ENCODE measurements at regions not wholly inside any gene's neighbourhood (a gene's known extent, or its start where the extent isn't known, plus 50 kb on each side); places are given as distances from the start of the nearest gene placed in this dataset.
"Not testable (repeated sequence)": the region's sequence is repeated elsewhere in the genome, so short reads cannot be mapped to it uniquely, and the experiment has no call there.

- FAIRE-seq, result no peak
These were observed 111.6 kb downstream of the MAGEE2 start for GRCh38 chrX:75673468-75673867.

GRCh38 chrX:75655627-75656026 is 129.4 kb downstream of the MAGEE2 start:
- no peak for FAIRE-seq

- FAIRE-seq, result no peak
These were observed 127.0 kb upstream of the ZDHHC15 start for GRCh38 chrX:75649829-75650228.

- no peak for FAIRE-seq
These were observed 126.2 kb upstream of the ZDHHC15 start for GRCh38 chrX:75648803-75649588.

- FAIRE-seq, result no peak
These were observed 120.0 kb upstream of the ZDHHC15 start for GRCh38 chrX:75642811-75643361.

- FAIRE-seq, result no peak
These were observed 115.5 kb upstream of the ZDHHC15 start for GRCh38 chrX:75638332-75638731.

GRCh38 chrX:75625232-75625631 is 102.4 kb upstream of the ZDHHC15 start:
- FAIRE-seq, result no peak

GRCh38 chrX:75623535-75623934 is 100.7 kb upstream of the ZDHHC15 start:
- FAIRE-seq, result no peak

- no peak for FAIRE-seq
These were observed 86.6 kb upstream of the ZDHHC15 start for GRCh38 chrX:75609406-75609805.

- peak; percentile 82 for FAIRE-seq
These were observed 81.0 kb upstream of the ZDHHC15 start for GRCh38 chrX:75603833-75604232.

GRCh38 chrX:75602022-75602421 is 79.2 kb upstream of the ZDHHC15 start:
- not testable (repeated sequence) for FAIRE-seq

- FAIRE-seq, result no peak
These were observed 73.3 kb upstream of the ZDHHC15 start for GRCh38 chrX:75596178-75596577.

GRCh38 chrX:75593186-75593585 is 70.3 kb upstream of the ZDHHC15 start:
- not testable (repeated sequence) for FAIRE-seq

GRCh38 chrX:75582511-75582910 is 59.7 kb upstream of the ZDHHC15 start:
- no peak for FAIRE-seq

Data from A204.1 (cell line).